Fibroblast of villous mesenchyme (primary cell): ENCODE measurements at regions not wholly inside any gene's neighbourhood (a gene's known extent, or its start where the extent isn't known, plus 50 kb on each side); places are given as distances from the start of the nearest gene placed in this dataset.
"Not testable (repeated sequence)": the region's sequence is repeated elsewhere in the genome, so short reads cannot be mapped to it uniquely, and the experiment has no call there.

Experiments used
- DNase-seq: peaks from one replicate; pipeline ENCODE4 v3.0.0-alpha.2; 2010; ENCODE audit warnings: low read depth
- H3K4me3 ChIP-seq: 2 replicates; pipeline ENCODE4 v1.5.1; 2011; ENCODE audit warnings: low read depth, mild to moderate bottlenecking, low read length
- CTCF ChIP-seq: IDR thresholded peaks from 2 replicates; pipeline ENCODE4 v1.5.1; 2012; ENCODE audit warnings: low read depth, mild to moderate bottlenecking, low read length; ENCODE audit not compliant: insufficient read depth

GRCh38 chrX:55813150-55813549, 95.6 kb downstream of the RRAGB start:
- TF ChIP-seq CTCF, result no peak
- H3K4me3 ChIP-seq, result no peak overlapping the region
- DNase-seq, result no peak

GRCh38 chrX:55815546-55815945, 98.0 kb downstream of the RRAGB start:
- no peak for DNase-seq
- H3K4me3 ChIP-seq, result no peak overlapping the region
- no peak for TF ChIP-seq CTCF

- no peak overlapping the region for H3K4me3 ChIP-seq
- TF ChIP-seq CTCF, result no peak
- no peak for DNase-seq
Observed at GRCh38 chrX:55816023-55816422, 98.5 kb downstream of the RRAGB start.

- no peak for TF ChIP-seq CTCF
- H3K4me3 ChIP-seq, result no peak overlapping the region
- DNase-seq, result no peak
Observed at GRCh38 chrX:55818673-55819375, 101.3 kb downstream of the RRAGB start.

GRCh38 chrX:55839485-55839884, 121.9 kb downstream of the RRAGB start:
- DNase-seq, result no peak
- TF ChIP-seq CTCF, result no peak
- H3K4me3 ChIP-seq, result no peak overlapping the region

GRCh38 chrX:55841962-55842752, 124.6 kb downstream of the RRAGB start:
- DNase-seq, result no peak
- no peak overlapping the region for H3K4me3 ChIP-seq
- TF ChIP-seq CTCF, result no peak

GRCh38 chrX:55866779-55867178, 149.2 kb downstream of the RRAGB start:
- DNase-seq, H3K4me3 ChIP-seq: not testable (repeated sequence)
